AG04449 (cell line): ENCODE measurements at regions not wholly inside any gene's neighbourhood (a gene's known extent, or its start where the extent isn't known, plus 50 kb on each side); places are given as distances from the start of the nearest gene placed in this dataset.

Experiments
- CTCF ChIA-PET: fragments of 350-600 bp; formaldehyde crosslinking; extraction: SDS; loops from one replicate; lab custom pipeline; 2021; ENCODE audit warnings: antibody characterized with exemption; lab: Yijun Ruan, JAX
- POLR2A ChIA-PET: fragments of 400-600, 350-600 bp; formaldehyde crosslinking; extraction: SDS; loops from one replicate; lab custom pipeline; 2020; ENCODE audit warnings: antibody characterized with exemption, inconsistent platforms; lab: Yijun Ruan, JAX
- DNase-seq: peaks from one replicate; pipeline ENCODE4 v3.0.0-alpha.2; 2010; ENCODE audit warnings: low read depth, low spot score
- H3K4me3 ChIP-seq: 2 replicates; pipeline ENCODE4 v1.5.1; 2011; ENCODE audit warnings: low read depth, mild to moderate bottlenecking, control low read depth, low read length
- TF ChIP-seq, protein P1 (sequence below): IDR thresholded peaks from one replicate; pipeline ENCODE4 v1.5.1; 2011; ENCODE audit warnings: mild to moderate bottlenecking, moderate library complexity, low read length, control low read depth, inconsistent platforms; ENCODE audit not compliant: insufficient read depth; ENCODE audit errors: missing control alignments

GRCh38 chr6:14067656-14068055 lies 49.9 kb upstream of the CD83 start:
- ChIA-PET POLR2A (interaction anchor here (1.0 to 1.1 kb wide), 2 partner anchors 143 to 161 kb away, joined by 3 to 4 read pairs; partner anchors contain the start of gene RNF182), CTCF (interaction anchor here (0.8 to 15.7 kb wide), 36 partner anchors 9 to 730 kb away, joined by 3 to 530 read pairs (median 6); partner anchors contain the start of genes MCUR1, NOL7, RNF182 and SIRT5)
- DNase-seq = no peak
- no peak overlapping the region for H3K4me3 ChIP-seq
- TF ChIP-seq, protein P1, sequence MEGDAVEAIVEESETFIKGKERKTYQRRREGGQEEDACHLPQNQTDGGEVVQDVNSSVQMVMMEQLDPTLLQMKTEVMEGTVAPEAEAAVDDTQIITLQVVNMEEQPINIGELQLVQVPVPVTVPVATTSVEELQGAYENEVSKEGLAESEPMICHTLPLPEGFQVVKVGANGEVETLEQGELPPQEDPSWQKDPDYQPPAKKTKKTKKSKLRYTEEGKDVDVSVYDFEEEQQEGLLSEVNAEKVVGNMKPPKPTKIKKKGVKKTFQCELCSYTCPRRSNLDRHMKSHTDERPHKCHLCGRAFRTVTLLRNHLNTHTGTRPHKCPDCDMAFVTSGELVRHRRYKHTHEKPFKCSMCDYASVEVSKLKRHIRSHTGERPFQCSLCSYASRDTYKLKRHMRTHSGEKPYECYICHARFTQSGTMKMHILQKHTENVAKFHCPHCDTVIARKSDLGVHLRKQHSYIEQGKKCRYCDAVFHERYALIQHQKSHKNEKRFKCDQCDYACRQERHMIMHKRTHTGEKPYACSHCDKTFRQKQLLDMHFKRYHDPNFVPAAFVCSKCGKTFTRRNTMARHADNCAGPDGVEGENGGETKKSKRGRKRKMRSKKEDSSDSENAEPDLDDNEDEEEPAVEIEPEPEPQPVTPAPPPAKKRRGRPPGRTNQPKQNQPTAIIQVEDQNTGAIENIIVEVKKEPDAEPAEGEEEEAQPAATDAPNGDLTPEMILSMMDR = no peak
